B cell (primary cell): ENCODE measurements at regions not wholly inside any gene's neighbourhood (a gene's known extent, or its start where the extent isn't known, plus 50 kb on each side); places are given as distances from the start of the nearest gene placed in this dataset.

ENCODE experiments used
- EZH2 ChIP-seq: IDR thresholded peaks from 2 replicates; pipeline ENCODE4 v1.6.1; 2012; ENCODE audit warnings: borderline replicate concordance, low read depth, mild to moderate bottlenecking, moderate library complexity, low read length; ENCODE audit not compliant: insufficient read depth, poor library complexity, severe bottlenecking
- TF ChIP-seq, protein P1 (sequence below): fragments of 200-600 bp; IDR thresholded peaks from one replicate; pipeline ENCODE4 v1.8.0; 2022; ENCODE audit warnings: antibody characterized with exemption, mild to moderate bottlenecking

DNA sequence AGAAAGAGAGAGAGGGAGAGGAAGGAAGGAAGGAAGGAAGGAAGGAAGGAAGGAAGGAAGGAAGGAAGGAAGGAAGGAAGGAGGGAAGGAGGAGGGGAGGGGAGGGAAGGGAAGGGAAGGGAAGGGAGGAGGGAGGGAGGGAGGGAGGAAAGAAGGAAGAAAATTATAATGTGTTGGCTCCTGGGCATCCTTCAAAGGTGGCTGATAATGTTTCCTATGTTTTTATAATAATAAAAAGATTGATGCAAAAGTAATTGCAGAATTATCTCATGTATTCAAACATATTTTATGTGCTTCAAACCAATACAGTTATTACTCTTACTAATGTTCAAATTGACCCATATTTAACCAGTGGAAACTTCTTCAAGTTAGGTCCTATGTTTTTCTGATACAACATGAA is 260.9 kb downstream of the LNPK start:
- TF ChIP-seq EZH2 = no peak
- TF ChIP-seq, protein P1, sequence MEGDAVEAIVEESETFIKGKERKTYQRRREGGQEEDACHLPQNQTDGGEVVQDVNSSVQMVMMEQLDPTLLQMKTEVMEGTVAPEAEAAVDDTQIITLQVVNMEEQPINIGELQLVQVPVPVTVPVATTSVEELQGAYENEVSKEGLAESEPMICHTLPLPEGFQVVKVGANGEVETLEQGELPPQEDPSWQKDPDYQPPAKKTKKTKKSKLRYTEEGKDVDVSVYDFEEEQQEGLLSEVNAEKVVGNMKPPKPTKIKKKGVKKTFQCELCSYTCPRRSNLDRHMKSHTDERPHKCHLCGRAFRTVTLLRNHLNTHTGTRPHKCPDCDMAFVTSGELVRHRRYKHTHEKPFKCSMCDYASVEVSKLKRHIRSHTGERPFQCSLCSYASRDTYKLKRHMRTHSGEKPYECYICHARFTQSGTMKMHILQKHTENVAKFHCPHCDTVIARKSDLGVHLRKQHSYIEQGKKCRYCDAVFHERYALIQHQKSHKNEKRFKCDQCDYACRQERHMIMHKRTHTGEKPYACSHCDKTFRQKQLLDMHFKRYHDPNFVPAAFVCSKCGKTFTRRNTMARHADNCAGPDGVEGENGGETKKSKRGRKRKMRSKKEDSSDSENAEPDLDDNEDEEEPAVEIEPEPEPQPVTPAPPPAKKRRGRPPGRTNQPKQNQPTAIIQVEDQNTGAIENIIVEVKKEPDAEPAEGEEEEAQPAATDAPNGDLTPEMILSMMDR = no peak
